ENCODE measurements at regions not wholly inside any gene's neighbourhood (a gene's known extent, or its start where the extent isn't known, plus 50 kb on each side); places are given as distances from the start of the nearest gene placed in this dataset.
"Not testable (repeated sequence)": the region's sequence is repeated elsewhere in the genome, so short reads cannot be mapped to it uniquely, and the experiment has no call there.

DNA sequence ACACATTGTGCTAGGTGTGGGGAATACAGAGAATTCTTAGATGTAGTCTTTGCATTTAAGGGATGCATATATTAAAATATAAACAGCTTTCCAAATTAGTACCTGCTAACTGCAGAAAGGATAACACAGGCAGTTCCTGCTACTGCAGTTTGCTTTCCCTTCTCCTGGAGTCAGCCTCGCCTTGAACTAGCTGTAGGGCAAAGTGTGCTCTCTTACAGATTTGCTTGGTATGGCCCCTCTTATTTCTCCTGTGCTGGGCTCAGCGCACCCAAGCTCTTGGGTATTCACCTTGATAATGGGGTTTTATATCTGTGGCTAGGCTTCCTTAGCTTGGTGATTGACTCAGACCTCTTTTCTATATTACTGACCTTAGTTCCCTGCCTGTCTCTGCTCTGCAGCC, 108.4 kb upstream of the PNPT1 start:
- CTCF ChIA-PET, result no interaction called here
- intact Hi-C loops (cut with micrococcal nuclease; ENCODE audit: unreplicated experiment), result no loop called here
- no peaks in the 10 kb centered on the region for H3K9me3 ChIP-seq (ENCODE audit: low read depth, low read length, poor library complexity, severe bottlenecking)

DNA sequence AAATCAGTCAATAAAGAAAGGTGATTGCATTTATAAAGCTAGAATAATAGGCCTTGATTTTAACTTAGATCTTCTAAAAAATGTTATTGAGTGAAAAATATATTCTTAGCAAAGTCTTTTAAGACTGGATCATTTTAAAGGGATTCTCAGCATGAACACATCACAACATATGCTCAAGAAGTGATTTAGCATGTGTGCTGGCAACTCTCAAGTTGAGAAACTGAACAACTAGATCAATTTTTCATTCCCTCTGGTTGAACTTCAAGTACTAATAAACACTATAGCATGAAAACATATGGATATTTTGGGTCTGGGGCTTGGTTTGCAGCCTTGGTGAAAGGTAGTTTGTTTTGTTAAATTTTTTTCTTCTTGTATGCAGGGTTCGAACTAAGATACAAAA, 107.8 kb upstream of the PNPT1 start:
- ChIA-PET CTCF (no interaction called here), POLR2A (ENCODE audit: low non-redundant PET) (no interaction called here)

More for the DNA sequence above, 108.4 kb upstream of the PNPT1 start:
- peaks cover 4% of the 10 kb centered on the region for H3K27me3 ChIP-seq (replicated peaks; ENCODE audit: insufficient read depth, low read depth, low read length, poor library complexity)
- no peak for DNase-seq (ENCODE audit: low spot score)
- H3K27ac ChIP-seq (ENCODE audit: low read depth, low read length, poor library complexity, severe bottlenecking), result no peak overlapping the region
- H3K4me1 ChIP-seq (ENCODE audit: insufficient read depth, low read length, poor library complexity, severe bottlenecking), result no peaks in the 10 kb centered on the region
- H3K36me3 ChIP-seq (ENCODE audit: insufficient read depth, low read length, poor library complexity, severe bottlenecking), result no peaks in the 10 kb centered on the region
- TF ChIP-seq, protein P1, sequence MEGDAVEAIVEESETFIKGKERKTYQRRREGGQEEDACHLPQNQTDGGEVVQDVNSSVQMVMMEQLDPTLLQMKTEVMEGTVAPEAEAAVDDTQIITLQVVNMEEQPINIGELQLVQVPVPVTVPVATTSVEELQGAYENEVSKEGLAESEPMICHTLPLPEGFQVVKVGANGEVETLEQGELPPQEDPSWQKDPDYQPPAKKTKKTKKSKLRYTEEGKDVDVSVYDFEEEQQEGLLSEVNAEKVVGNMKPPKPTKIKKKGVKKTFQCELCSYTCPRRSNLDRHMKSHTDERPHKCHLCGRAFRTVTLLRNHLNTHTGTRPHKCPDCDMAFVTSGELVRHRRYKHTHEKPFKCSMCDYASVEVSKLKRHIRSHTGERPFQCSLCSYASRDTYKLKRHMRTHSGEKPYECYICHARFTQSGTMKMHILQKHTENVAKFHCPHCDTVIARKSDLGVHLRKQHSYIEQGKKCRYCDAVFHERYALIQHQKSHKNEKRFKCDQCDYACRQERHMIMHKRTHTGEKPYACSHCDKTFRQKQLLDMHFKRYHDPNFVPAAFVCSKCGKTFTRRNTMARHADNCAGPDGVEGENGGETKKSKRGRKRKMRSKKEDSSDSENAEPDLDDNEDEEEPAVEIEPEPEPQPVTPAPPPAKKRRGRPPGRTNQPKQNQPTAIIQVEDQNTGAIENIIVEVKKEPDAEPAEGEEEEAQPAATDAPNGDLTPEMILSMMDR (conservative IDR thresholded peaks at IDR 0.05; ENCODE audit: low read depth, low read length), result no peak
- TF ChIP-seq EZH2 (IDR thresholded peaks at IDR 0.05; ENCODE audit: borderline replicate concordance, low read depth, low read length, poor library complexity, severe bottlenecking), result no peak
- BruUV-seq (replicated peaks), result no TSS peak
- no peak overlapping the region for H3K4me3 ChIP-seq (ENCODE audit: low read depth, low read length, poor library complexity, severe bottlenecking)
- POLR2A ChIA-PET (ENCODE audit: low non-redundant PET), result no interaction called here

DNA sequence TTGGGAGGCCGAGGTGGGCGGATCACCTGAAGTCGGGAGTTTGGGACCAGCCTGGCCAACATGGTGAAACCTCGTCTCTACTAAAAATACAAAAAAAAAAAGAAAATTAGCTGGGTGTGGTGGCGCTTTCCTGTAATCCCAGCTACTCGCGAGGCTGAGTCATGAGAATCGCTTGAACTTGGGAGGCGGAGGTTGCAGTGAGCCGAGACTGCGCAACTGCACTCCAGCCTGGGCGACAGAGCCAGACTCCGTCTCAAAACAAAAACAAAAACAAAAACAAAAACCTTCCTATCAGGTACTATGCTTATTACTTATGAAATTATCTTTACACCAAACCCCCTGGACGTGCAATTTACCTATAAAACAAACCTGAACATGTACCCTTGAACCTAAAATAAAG, 106.0 kb upstream of the PNPT1 start:
- POLR2A ChIA-PET (ENCODE audit: low non-redundant PET); DNase-seq (ENCODE audit: low spot score); intact Hi-C loops (cut with micrococcal nuclease; ENCODE audit: unreplicated experiment); CTCF ChIA-PET; H3K4me3 ChIP-seq (ENCODE audit: low read depth, low read length, poor library complexity, severe bottlenecking); H3K36me3 ChIP-seq (ENCODE audit: insufficient read depth, low read length, poor library complexity, severe bottlenecking); H3K27me3 ChIP-seq (replicated peaks; ENCODE audit: insufficient read depth, low read depth, low read length, poor library complexity); BruUV-seq (replicated peaks); H3K9me3 ChIP-seq (ENCODE audit: low read depth, low read length, poor library complexity, severe bottlenecking); H3K4me1 ChIP-seq (ENCODE audit: insufficient read depth, low read length, poor library complexity, severe bottlenecking); H3K27ac ChIP-seq (ENCODE audit: low read depth, low read length, poor library complexity, severe bottlenecking): not testable (repeated sequence)

More for the DNA sequence above, 107.8 kb upstream of the PNPT1 start:
- TF ChIP-seq, protein P1 (conservative IDR thresholded peaks at IDR 0.05; ENCODE audit: low read depth, low read length), result no peak
- TF ChIP-seq EZH2 (IDR thresholded peaks at IDR 0.05; ENCODE audit: borderline replicate concordance, low read depth, low read length, poor library complexity, severe bottlenecking), result no peak
- no peaks in the 10 kb centered on the region for H3K4me1 ChIP-seq (ENCODE audit: insufficient read depth, low read length, poor library complexity, severe bottlenecking)
- no peak overlapping the region for H3K4me3 ChIP-seq (ENCODE audit: low read depth, low read length, poor library complexity, severe bottlenecking)
- peaks cover 4% of the 10 kb centered on the region for H3K27me3 ChIP-seq (replicated peaks; ENCODE audit: insufficient read depth, low read depth, low read length, poor library complexity)
- no peak for DNase-seq (ENCODE audit: low spot score)
- no peaks in the 10 kb centered on the region for H3K9me3 ChIP-seq (ENCODE audit: low read depth, low read length, poor library complexity, severe bottlenecking)
- BruUV-seq (replicated peaks), result no TSS peak
- H3K36me3 ChIP-seq (ENCODE audit: insufficient read depth, low read length, poor library complexity, severe bottlenecking), result no peaks in the 10 kb centered on the region
- intact Hi-C loops (cut with micrococcal nuclease; ENCODE audit: unreplicated experiment), result no loop called here
- no peak overlapping the region for H3K27ac ChIP-seq (ENCODE audit: low read depth, low read length, poor library complexity, severe bottlenecking)

DNA sequence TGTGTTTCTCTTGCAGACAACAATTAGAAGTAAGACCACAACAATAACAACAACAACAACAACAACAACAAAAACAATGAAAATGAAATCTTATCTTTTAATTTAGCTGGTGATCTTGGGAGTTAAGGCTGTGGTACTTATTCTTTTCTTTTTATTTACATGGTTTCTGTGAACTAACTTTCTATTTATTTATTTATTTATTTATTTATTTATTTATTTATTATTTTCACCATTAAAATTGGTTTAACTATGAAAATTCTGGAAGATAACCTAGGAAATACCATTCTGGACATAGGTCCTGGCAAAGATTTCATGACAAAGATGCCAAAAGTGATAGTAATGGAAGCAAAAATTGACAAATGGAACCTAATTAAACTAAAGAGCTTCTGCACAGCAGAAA, 102.5 kb upstream of the PNPT1 start:
- intact Hi-C loops (cut with micrococcal nuclease; ENCODE audit: unreplicated experiment), result no loop called here
- H3K9me3 ChIP-seq (ENCODE audit: low read depth, low read length, poor library complexity, severe bottlenecking), result no peaks in the 10 kb centered on the region
- no peak for DNase-seq (ENCODE audit: low spot score)
- H3K4me1 ChIP-seq (ENCODE audit: insufficient read depth, low read length, poor library complexity, severe bottlenecking), result no peaks in the 10 kb centered on the region
- H3K36me3 ChIP-seq (ENCODE audit: insufficient read depth, low read length, poor library complexity, severe bottlenecking), result no peaks in the 10 kb centered on the region
- no peak overlapping the region for H3K4me3 ChIP-seq (ENCODE audit: low read depth, low read length, poor library complexity, severe bottlenecking)
- ChIA-PET CTCF (no interaction called here), POLR2A (ENCODE audit: low non-redundant PET) (no interaction called here)
- no peak overlapping the region for H3K27ac ChIP-seq (ENCODE audit: low read depth, low read length, poor library complexity, severe bottlenecking)
- no peak for TF ChIP-seq EZH2 (IDR thresholded peaks at IDR 0.05; ENCODE audit: borderline replicate concordance, low read depth, low read length, poor library complexity, severe bottlenecking)
- TF ChIP-seq, protein P1 (conservative IDR thresholded peaks at IDR 0.05; ENCODE audit: low read depth, low read length), result no peak
- H3K27me3 ChIP-seq (replicated peaks; ENCODE audit: insufficient read depth, low read depth, low read length, poor library complexity), result no peaks in the 10 kb centered on the region
- no TSS peak for BruUV-seq (replicated peaks)

DNA sequence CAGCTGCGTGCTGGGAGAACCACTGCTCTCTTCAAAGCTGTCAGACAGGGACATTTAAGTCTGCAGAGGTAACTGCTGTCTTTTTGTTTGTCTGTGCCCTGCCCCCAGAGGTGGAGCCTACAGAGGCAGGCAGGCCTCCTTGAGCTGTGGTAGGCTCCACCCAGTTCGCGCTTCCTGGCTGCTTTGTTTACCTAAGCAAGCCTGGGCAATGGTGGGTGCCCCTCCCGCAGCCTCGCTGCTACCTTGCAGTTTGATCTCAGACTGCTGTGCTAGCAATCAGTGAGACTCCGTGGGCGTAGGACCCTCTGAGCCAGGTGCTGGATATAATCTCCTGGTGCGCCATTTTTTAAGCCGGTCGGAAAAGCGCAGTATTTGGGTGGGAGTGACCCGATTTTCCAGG, 100.0 kb upstream of the PNPT1 start:
- H3K4me3 ChIP-seq (ENCODE audit: low read depth, low read length, poor library complexity, severe bottlenecking); H3K36me3 ChIP-seq (ENCODE audit: insufficient read depth, low read length, poor library complexity, severe bottlenecking); BruUV-seq (replicated peaks); POLR2A ChIA-PET (ENCODE audit: low non-redundant PET); H3K27me3 ChIP-seq (replicated peaks; ENCODE audit: insufficient read depth, low read depth, low read length, poor library complexity); H3K4me1 ChIP-seq (ENCODE audit: insufficient read depth, low read length, poor library complexity, severe bottlenecking); DNase-seq (ENCODE audit: low spot score); intact Hi-C loops (cut with micrococcal nuclease; ENCODE audit: unreplicated experiment); CTCF ChIA-PET; H3K27ac ChIP-seq (ENCODE audit: low read depth, low read length, poor library complexity, severe bottlenecking); H3K9me3 ChIP-seq (ENCODE audit: low read depth, low read length, poor library complexity, severe bottlenecking): not testable (repeated sequence)

Data from A673 (cell line).